Neural progenitor cell (in vitro differentiated cells): ENCODE measurements at regions not wholly inside any gene's neighbourhood (a gene's known extent, or its start where the extent isn't known, plus 50 kb on each side); places are given as distances from the start of the nearest gene placed in this dataset.

ENCODE experiments used
- CTCF ChIP-seq: fragments of 200-600 bp; sonication (generic); IDR thresholded peaks from 2 replicates; pipeline ENCODE4 v1.5.1; 2017; ENCODE audit warnings: antibody characterized with exemption, mild to moderate bottlenecking
- EZH2 ChIP-seq: fragments of 200-600 bp; sonication (generic); IDR thresholded peaks from 2 replicates; pipeline ENCODE4 v1.6.1; 2017; ENCODE audit warnings: antibody characterized with exemption, mild to moderate bottlenecking, moderate library complexity
- EZH2phosphoT487 ChIP-seq: fragments of 200-600 bp; sonication (generic); IDR thresholded peaks from 2 replicates; pipeline ENCODE4 v1.6.1; 2017; ENCODE audit warnings: antibody characterized with exemption

- TF ChIP-seq EZH2 (no peak), CTCF (no peak), EZH2phosphoT487 (no peak)
Observed at GRCh38 chr5:4050203-4050602, 454.6 kb downstream of the IRX1 start.
